Loucy (cell line): ENCODE measurements at regions not wholly inside any gene's neighbourhood (a gene's known extent, or its start where the extent isn't known, plus 50 kb on each side); places are given as distances from the start of the nearest gene placed in this dataset.

Experiments
- H2AFZ ChIP-seq: fragments of 200-600 bp; sonication (generic); 2 replicates; pipeline ENCODE4 v1.6.0; 2016; ENCODE audit warnings: antibody characterized with exemption, mild to moderate bottlenecking, low read length, moderate library complexity
- H3F3A ChIP-seq: fragments of 200-600 bp; 2 replicates; pipeline ENCODE4 v1.6.0; 2016; ENCODE audit warnings: antibody characterized with exemption, low read depth, mild to moderate bottlenecking
- H3K27me3 ChIP-seq: fragments of 200-600 bp; sonication (generic); 2 replicates; pipeline ENCODE4 v1.6.1; 2014; ENCODE audit warnings: low read length, mild to moderate bottlenecking; ENCODE audit not compliant: insufficient read depth, poor library complexity, severe bottlenecking
- H3K36me3 ChIP-seq: fragments of 200-600 bp; sonication (generic); 2 replicates; pipeline ENCODE4 v1.6.1; 2016; ENCODE audit warnings: low read length; ENCODE audit not compliant: insufficient read depth
- H3K4me1 ChIP-seq: fragments of 200-600 bp; sonication (generic); 2 replicates; pipeline ENCODE4 v1.5.1; 2014; ENCODE audit warnings: low read length, mild to moderate bottlenecking; ENCODE audit not compliant: insufficient read depth, poor library complexity, severe bottlenecking
- H3K4me2 ChIP-seq: fragments of 200-600 bp; sonication (generic); 2 replicates; pipeline ENCODE4 v1.6.0; 2014; ENCODE audit warnings: antibody characterized with exemption, low read length, low read depth, mild to moderate bottlenecking; ENCODE audit not compliant: poor library complexity, severe bottlenecking
- H3K4me3 ChIP-seq: fragments of 200-600 bp; sonication (generic); 2 replicates; pipeline ENCODE4 v1.5.1; 2014; ENCODE audit warnings: low read length, mild to moderate bottlenecking, mixed read lengths; ENCODE audit not compliant: poor library complexity, severe bottlenecking
- H3K79me2 ChIP-seq: fragments of 200-600 bp; sonication (generic); 2 replicates; pipeline ENCODE4 v1.6.1; 2014; ENCODE audit warnings: low read length; ENCODE audit not compliant: insufficient read depth
- H3K9ac ChIP-seq: fragments of 200-600 bp; sonication (generic); 2 replicates; pipeline ENCODE4 v1.6.0; 2014; ENCODE audit warnings: mild to moderate bottlenecking, low read depth, low read length, moderate library complexity; ENCODE audit not compliant: poor library complexity, severe bottlenecking
- H3K9me2 ChIP-seq: fragments of 200-600 bp; sonication (generic); replicated peaks from 2 replicates; pipeline ENCODE4 v1.6.1; 2016; ENCODE audit warnings: low read depth, low read length, mixed read lengths
- H3K9me3 ChIP-seq: fragments of 200-600 bp; sonication (generic); 2 replicates; pipeline ENCODE4 v1.6.1; 2014; ENCODE audit warnings: mild to moderate bottlenecking, antibody characterized with exemption, low read length, low read depth; ENCODE audit not compliant: insufficient read depth
- H4K20me1 ChIP-seq: fragments of 200-600 bp; sonication (generic); 2 replicates; pipeline ENCODE4 v1.6.0; 2014; ENCODE audit warnings: antibody characterized with exemption, low read length, mild to moderate bottlenecking; ENCODE audit not compliant: insufficient read depth, poor library complexity, severe bottlenecking
- EZH2phosphoT487 ChIP-seq: fragments of 200-600 bp; IDR thresholded peaks from 2 replicates; pipeline ENCODE4 v1.6.1; 2018; ENCODE audit warnings: antibody characterized with exemption, mild to moderate bottlenecking, moderate library complexity, borderline replicate concordance
- TF ChIP-seq, protein P1 (sequence below): fragments of 200-600 bp; sonication (generic); conservative IDR thresholded peaks from 2 replicates; pipeline ENCODE4 v1.5.1; 2014; ENCODE audit warnings: mild to moderate bottlenecking, antibody characterized with exemption, low read length

DNA sequence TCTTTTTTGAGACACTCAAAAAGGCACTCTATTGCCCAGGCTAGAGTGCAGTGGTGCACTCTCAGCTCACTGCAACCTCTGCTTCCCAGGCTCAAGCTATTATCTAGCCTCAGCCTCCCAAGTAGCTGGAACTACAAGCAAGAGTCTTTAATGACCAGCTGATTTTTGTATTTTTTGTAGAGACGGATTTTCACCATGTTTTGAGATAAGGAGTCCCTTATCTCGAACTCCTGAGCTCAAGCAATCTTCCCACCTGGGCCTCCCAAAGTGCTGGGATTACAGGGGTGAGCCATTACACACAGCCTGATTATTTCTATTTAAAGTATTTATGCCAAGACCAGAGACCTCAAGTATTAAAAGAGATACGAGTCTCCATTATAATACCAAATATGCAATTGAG is 566.1 kb upstream of the CA10 start:
- no peaks in the 10 kb centered on the region for H3K9me2 ChIP-seq
- no peaks in the 10 kb centered on the region for H3K79me2 ChIP-seq
- H3K4me2 ChIP-seq = no peak overlapping the region
- H2AFZ ChIP-seq = no peak overlapping the region
- no peaks in the 10 kb centered on the region for H3K9me3 ChIP-seq
- no peak overlapping the region for H3K4me3 ChIP-seq
- H3K9ac ChIP-seq = no peak overlapping the region
- H3F3A ChIP-seq = no peaks in the 10 kb centered on the region
- TF ChIP-seq, protein P1, sequence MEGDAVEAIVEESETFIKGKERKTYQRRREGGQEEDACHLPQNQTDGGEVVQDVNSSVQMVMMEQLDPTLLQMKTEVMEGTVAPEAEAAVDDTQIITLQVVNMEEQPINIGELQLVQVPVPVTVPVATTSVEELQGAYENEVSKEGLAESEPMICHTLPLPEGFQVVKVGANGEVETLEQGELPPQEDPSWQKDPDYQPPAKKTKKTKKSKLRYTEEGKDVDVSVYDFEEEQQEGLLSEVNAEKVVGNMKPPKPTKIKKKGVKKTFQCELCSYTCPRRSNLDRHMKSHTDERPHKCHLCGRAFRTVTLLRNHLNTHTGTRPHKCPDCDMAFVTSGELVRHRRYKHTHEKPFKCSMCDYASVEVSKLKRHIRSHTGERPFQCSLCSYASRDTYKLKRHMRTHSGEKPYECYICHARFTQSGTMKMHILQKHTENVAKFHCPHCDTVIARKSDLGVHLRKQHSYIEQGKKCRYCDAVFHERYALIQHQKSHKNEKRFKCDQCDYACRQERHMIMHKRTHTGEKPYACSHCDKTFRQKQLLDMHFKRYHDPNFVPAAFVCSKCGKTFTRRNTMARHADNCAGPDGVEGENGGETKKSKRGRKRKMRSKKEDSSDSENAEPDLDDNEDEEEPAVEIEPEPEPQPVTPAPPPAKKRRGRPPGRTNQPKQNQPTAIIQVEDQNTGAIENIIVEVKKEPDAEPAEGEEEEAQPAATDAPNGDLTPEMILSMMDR = no peak
- no peak for TF ChIP-seq EZH2phosphoT487
- no peaks in the 10 kb centered on the region for H3K36me3 ChIP-seq
- H3K27me3 ChIP-seq = no peaks in the 10 kb centered on the region
- no peaks in the 10 kb centered on the region for H4K20me1 ChIP-seq
- H3K4me1 ChIP-seq = no peaks in the 10 kb centered on the region

- H3K9me3 ChIP-seq = no peaks in the 10 kb centered on the region
- TF ChIP-seq, protein P1 = no peak
- TF ChIP-seq EZH2phosphoT487 = no peak
- H3K36me3 ChIP-seq = no peaks in the 10 kb centered on the region
- H4K20me1 ChIP-seq = no peaks in the 10 kb centered on the region
- no peak overlapping the region for H2AFZ ChIP-seq
- H3K4me2 ChIP-seq = no peak overlapping the region
- no peaks in the 10 kb centered on the region for H3K27me3 ChIP-seq
- H3K79me2 ChIP-seq = no peaks in the 10 kb centered on the region
- no peaks in the 10 kb centered on the region for H3K4me1 ChIP-seq
- no peak overlapping the region for H3K4me3 ChIP-seq
- no peaks in the 10 kb centered on the region for H3K9me2 ChIP-seq
- no peak overlapping the region for H3K9ac ChIP-seq
- no peaks in the 10 kb centered on the region for H3F3A ChIP-seq
These were observed 563.4 kb upstream of the CA10 start for GRCh38 chr17:52721910-52722309.

GRCh38 chr17:52710363-52710901 is 551.9 kb upstream of the CA10 start:
- no peak overlapping the region for H2AFZ ChIP-seq
- H3K9me2 ChIP-seq = no peaks in the 10 kb centered on the region
- no peak overlapping the region for H3K4me2 ChIP-seq
- H3F3A ChIP-seq = no peaks in the 10 kb centered on the region
- no peaks in the 10 kb centered on the region for H3K79me2 ChIP-seq
- no peak overlapping the region for H3K4me3 ChIP-seq
- no peak overlapping the region for H3K9ac ChIP-seq
- H4K20me1 ChIP-seq = no peaks in the 10 kb centered on the region
- TF ChIP-seq, protein P1 = no peak
- TF ChIP-seq EZH2phosphoT487 = no peak
- no peaks in the 10 kb centered on the region for H3K27me3 ChIP-seq
- H3K9me3 ChIP-seq = no peaks in the 10 kb centered on the region
- no peaks in the 10 kb centered on the region for H3K36me3 ChIP-seq
- no peaks in the 10 kb centered on the region for H3K4me1 ChIP-seq
